Iris pigment epithelial cell (primary cell): ENCODE measurements at regions not wholly inside any gene's neighbourhood (a gene's known extent, or its start where the extent isn't known, plus 50 kb on each side); places are given as distances from the start of the nearest gene placed in this dataset.

Experiments used
- DNase-seq: peaks from one replicate; pipeline ENCODE4 v3.0.0-alpha.2; 2011; ENCODE audit warnings: low read depth

- no peak for DNase-seq
Measured at GRCh38 chr9:7238247-7238637, 480.5 kb downstream of the KDM4C start.

GRCh38 chr9:7237473-7238246, 479.9 kb downstream of the KDM4C start:
- peak; percentile 6 for DNase-seq

- DNase-seq = no peak
Measured at GRCh38 chr9:7236186-7236585, 478.4 kb downstream of the KDM4C start.

- DNase-seq = peak; percentile 34
Measured at GRCh38 chr9:7234144-7234543, 476.4 kb downstream of the KDM4C start.

GRCh38 chr9:7229571-7229970, 471.8 kb downstream of the KDM4C start:
- DNase-seq = no peak

GRCh38 chr9:7228726-7229125, 471.0 kb downstream of the KDM4C start:
- no peak for DNase-seq

GRCh38 chr9:7227951-7228350, 470.2 kb downstream of the KDM4C start:
- no peak for DNase-seq

GRCh38 chr9:7226007-7226640, 468.4 kb downstream of the KDM4C start:
- DNase-seq = no peak
